H1 (cell line): ENCODE measurements at regions not wholly inside any gene's neighbourhood (a gene's known extent, or its start where the extent isn't known, plus 50 kb on each side); places are given as distances from the start of the nearest gene placed in this dataset.

Source experiments
- SP1 ChIP-seq: IDR thresholded peaks from 2 replicates; pipeline ENCODE4 v1.6.1; 2011; ENCODE audit warnings: low read depth, low read length

- TF ChIP-seq SP1, result no peak
Observed at GRCh38 chr14:34212172-34212929, 249.7 kb downstream of the SPTSSA start (continued).
